D341Med (cell line): ENCODE measurements at regions not wholly inside any gene's neighbourhood (a gene's known extent, or its start where the extent isn't known, plus 50 kb on each side); places are given as distances from the start of the nearest gene placed in this dataset.
"Not testable (repeated sequence)": the region's sequence is repeated elsewhere in the genome, so short reads cannot be mapped to it uniquely, and the experiment has no call there.

Experiments
- DNase-seq: peaks from one replicate; pipeline ENCODE4 v3.0.0; 2012; ENCODE audit warnings: low spot score

DNA sequence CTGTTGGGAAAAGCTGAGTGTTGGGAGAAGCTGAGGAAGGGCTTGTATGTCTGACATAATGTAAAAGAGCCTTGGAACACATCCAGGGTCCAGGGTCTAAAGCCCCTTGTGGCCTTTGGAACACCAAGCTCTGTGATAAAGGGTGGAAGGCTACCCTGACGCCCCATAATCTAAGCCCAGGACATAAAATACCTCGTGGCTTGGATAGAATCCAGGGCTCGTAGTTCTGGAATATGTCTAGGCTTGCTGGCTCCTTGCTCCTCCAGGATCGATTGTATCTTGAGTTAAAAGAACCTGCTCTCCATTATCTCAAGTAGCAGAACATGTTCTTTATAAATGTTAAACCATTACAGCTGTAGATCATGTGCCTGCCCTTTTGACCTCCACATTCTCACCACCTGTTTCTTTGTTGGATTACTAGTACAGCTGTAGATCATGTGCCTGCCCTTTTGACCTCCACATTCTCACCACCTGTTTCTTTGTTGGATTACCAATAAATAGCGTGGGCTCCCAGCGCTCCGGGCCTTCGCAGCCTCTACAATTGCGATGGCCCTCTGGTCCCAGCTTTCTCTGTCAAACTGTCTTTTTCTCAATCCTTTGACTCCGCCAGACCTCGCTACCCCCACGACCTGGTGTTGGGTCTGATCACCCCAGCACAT, 246.9 kb upstream of the KCNH7 start:
- DNase-seq: not testable (repeated sequence)

DNA sequence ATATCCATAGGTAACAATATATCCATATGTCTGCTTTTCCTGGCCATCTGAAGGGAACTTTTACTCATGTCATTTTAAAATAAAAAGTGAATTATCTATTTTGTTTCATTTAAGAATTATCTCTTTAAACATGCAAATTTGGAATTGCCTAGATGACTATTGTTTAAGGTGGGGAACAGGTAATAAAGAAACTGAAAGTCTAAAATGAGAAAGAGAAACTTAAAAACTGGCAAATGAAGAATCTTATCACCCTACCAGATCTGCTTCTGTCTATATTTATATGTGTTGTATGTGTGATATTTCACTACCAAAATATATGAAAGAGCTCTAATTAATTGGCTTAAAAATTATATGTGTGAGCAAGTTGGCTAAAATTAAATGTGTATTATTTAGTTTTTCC, 243.2 kb upstream of the KCNH7 start:
- DNase-seq: no peak

DNA sequence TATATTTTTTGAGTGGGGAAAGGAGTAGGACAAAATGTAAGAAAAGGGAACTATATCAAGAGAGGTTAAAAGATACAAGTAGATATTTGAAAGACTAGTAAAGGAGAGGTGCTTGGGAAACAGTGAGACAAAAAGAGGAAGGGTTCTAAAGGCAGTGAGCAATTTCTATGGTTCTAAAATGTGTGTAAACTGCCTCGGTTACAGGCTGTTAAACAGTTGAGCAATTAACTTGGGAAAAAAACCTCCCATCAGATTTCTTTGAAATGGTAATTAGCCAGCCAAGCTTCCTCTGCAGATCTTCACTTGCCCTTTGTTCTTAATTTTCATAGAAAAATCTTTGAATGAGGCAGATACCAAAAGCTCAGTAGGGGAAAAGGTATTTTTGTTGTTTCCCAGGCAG, 238.7 kb upstream of the KCNH7 start:
- DNase-seq: no peak

DNA sequence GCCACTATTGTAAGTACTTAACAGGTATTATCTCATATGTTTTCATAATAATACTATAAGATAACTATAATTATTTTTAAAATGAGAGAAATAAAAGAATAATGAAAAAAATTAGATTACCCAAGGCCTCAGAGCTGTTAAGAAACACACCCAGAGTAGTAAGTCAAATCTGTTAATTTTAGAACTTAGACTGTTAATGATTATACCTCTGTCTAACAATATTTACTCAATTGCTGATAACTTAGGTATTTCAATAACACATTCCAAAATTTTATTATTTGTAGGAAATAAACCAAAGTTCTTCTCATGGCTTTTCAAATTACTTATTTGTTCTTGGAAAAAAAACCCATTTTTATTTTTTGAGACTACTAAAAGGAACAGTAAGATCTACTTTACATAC, 227.5 kb upstream of the KCNH7 start:
- no peak for DNase-seq

DNA sequence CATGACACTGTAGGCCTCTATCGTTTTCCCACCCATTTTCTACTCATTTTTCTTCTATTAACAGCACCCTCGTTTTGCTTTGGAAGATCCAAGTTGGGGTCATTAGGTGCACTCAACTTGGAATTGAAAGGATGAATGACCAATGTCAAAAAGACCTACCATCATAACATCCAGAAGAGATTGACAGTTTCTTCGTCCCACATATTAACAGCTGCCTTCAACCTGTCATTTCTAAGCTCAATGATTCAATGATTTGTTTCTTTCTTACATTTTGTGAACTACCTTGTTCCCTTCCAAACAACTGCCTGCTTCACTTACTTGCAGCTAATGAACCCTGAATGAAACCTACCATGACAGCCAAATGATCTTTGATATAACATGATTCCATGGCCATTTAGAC, 224.0 kb upstream of the KCNH7 start:
- DNase-seq: no peak

DNA sequence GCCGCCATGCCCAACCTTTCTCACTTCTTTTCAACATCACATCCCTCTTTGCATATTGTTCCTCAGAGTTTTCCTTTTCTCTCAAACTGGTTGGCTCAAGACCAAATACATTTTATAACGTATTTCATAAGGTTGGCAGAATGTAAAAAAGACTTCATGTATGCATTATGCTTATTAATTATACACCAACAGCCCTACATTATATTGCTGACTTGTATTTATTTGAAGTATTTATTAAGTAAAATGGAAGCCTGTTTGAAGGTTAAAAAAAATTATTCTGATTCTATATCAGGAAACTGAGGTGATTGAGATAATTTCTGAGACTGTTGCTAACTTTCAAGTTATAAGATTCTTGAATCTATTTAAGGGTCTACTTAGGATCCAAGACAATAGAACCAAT, 208.0 kb upstream of the KCNH7 start:
- DNase-seq: no peak

DNA sequence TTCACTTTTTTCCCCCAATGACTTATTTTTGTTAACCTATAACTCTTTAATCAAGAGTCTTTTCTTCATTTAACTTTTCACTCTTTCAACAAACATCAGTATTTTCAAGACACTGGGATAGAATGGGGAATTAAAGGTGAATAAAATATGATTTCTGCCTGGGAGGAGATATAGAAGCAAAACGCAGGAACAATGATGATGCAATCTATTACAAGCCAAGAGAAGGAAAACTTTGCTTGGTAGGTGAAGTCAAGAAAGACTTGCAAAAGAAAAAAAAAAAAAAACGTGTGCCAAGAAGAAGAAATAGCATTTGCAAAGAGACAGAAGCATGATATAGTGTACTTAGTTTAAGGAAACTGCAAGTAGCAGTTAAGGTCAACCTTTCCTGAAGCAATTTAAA, 207.3 kb upstream of the KCNH7 start:
- DNase-seq: no peak

DNA sequence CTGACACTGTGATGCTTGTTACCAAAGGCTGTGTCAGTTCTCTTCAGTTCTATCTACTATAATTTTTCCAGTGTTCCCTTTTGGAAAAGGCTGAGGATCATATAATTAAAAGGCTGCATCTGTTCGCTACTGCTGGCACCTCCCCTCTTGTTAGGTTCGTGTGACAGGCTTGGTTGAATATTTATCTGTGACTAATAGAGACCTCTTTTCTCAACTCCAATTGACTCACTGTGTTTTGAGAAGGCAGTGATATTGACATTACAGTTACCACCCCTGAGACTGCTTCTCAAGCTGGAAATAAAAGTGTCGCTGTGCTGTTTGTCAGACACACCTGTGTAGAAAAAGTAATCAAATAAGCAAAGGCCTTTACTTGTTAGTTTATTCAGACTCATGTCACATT, 205.5 kb upstream of the KCNH7 start:
- DNase-seq: no peak

DNA sequence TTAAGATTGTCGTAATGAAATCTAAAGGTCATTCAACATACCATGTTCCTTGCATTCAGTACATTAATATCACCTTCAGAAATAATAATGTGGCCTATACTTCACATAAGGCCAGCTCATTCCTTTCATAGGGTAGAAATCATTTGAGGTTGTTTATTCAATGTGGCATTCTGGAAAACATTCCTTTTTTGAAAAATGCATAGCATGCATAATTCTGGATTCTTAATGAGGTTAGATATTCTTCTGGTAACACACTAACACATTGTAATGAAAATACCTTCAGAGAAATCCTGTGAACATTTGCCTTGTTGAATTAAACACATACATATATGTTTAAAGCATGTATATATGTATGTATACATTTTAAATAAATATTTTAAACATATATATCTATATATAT, 204.6 kb upstream of the KCNH7 start:
- DNase-seq: no peak

DNA sequence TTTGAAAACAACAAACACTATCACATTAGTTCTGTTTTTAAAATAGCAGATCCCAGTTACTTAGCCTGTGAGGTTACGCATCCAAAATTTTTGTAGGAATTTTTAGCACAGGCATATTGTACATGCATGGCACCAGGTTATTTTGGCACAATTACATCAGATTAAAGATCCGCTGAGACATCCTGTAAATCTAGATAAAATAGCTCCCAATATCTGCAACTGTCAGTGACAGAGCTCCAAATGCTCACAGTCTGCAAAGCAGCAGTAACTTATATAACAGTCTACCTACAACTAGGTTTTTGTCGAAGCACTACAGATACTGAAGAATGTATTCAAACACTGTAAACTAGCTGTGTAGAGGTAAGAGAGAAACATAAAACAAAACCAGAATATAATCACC, 200.7 kb upstream of the KCNH7 start:
- no peak for DNase-seq

DNA sequence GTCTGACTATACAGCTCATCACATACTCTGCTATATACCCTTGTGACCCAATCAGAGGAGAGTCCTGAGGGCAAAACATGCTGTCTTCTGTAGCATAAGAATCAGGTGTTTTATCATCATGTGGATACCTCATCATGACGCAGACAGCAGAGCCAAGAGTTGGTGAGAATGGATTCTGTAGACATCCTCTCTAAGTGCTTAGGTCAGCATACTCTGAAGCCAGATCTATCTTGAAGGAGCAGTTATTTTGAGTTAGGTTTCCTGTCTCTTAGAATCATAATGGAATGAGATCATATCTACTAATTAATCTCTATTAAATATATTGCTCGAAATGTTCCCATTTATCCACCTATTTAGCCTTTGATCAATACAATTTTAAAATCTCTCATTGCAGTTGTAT, 190.2 kb upstream of the KCNH7 start:
- no peak for DNase-seq

DNA sequence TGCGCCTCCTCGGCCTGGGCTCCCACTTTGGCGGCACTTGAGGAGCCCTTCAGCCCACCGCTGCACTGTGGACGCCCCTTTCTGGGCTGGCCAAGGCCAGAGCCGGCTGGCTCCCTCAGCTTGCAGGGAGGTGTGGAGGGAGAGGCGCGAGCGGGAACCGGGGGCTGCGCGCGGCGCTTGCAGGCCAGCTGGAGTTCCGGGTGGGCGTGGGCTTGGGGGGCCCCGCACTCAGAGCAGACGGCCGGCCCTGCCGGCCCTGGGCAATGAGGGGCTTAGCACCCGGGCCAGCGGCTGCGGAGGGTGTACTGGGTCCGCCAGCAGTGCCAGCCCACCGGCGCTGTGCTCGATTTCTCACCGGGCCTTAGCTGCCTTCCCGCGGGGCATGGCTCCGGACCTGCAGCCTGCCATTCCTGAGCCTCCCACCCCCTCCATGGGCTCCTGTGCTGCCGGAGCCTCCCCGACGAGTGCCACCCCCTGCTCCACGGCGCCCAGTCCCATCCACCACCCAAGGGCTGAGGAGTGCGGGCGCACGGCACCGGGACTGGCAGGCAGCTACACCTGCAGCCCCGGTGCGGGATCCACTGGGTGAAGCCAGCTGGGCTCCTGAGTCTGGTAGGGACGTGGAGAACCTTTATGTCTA, 187.7 kb upstream of the KCNH7 start:
- DNase-seq: not testable (repeated sequence)

DNA sequence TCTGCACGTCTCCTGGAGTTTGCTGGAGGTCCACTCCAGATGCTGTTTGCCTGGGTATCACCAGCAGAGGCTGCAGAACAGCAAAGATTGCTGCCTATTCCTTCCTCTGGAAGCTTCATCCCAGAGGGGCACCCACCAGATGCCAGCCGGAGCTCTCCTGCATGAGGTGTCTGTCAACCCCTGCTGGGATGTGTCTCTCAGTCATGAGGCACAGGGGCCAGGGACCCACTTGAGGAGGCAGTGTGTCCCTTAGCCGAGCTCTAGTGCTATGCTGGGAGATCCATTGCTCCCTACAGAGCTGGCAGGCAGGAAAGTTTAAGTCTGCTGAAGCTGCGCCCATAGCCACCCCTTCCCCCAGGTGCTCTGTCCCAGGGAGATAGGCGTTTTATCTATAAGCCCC, 178.3 kb upstream of the KCNH7 start:
- not testable (repeated sequence) for DNase-seq

DNA sequence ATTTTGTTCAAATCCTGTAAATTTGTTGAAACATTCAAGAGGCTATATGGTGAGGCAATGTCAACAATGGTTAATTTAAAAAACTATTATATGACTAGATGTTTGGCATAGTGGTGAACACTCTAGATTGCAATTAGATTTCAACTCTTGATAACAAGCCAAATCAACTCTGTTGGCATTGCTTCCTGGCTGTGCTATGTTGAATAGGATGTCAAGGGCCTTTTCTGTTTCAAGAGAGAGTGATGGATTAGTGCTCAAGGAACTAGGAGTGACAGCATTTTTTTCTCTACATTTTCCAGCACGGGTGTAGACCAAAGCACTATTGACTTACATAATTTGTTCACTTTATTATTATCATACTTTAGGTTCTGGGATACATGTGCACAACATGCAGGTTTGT, 172.4 kb upstream of the KCNH7 start:
- no peak for DNase-seq

DNA sequence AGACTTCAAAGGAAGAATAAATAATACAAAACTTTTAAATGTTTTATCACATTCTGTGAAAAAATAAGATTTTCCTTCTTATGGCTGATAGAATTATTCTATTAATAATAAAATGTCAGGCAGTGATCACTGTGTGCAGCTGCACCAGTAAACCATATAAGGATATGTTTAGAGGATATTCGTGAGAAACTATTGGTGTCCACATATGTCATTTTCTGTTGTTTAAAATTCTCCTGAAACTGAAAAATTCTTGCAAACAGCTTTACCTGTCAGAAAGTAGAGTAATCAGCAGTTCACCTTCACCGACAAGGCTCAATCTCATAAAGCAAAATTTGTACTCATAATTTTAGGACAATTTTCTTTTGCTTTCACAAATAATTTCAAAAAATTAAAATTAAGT, 170.1 kb upstream of the KCNH7 start:
- DNase-seq: no peak

DNA sequence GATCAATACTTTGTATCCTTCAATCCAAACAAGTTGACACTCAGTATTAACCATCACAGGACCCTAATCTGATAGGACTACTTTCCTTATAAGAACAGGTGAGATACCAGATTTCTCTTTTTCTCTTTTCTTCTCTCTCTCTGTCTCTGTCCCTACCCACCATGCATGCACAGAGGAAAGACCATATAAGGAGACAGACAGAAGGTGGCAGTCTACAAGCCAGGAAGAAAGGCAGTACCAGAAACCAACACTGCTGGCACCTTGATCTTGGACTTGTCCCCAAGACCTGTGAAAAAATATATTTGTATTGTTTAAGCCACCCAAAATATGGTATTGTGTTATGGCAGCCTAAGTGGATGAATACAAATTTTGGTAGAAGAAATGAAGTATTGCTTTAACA, 156.2 kb upstream of the KCNH7 start:
- no peak for DNase-seq

DNA sequence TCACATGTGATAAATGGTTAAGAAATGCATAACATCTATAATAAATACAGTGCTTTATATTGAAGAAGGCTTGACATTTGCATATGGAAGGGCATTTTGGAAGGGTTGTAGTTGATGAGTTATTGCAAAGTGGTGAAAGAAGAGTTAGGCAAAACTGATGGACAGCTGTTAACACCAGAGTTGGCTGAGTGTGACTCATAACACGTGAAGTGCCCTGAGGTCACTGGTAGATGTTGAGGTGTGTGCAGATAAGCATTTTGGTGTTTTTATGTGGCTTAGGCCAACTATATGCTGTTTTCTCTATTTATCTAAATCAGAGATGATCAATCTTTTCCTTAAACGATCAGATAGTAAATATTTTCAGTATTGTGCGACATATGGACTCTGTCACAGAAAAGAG, 154.3 kb upstream of the KCNH7 start:
- DNase-seq: no peak

DNA sequence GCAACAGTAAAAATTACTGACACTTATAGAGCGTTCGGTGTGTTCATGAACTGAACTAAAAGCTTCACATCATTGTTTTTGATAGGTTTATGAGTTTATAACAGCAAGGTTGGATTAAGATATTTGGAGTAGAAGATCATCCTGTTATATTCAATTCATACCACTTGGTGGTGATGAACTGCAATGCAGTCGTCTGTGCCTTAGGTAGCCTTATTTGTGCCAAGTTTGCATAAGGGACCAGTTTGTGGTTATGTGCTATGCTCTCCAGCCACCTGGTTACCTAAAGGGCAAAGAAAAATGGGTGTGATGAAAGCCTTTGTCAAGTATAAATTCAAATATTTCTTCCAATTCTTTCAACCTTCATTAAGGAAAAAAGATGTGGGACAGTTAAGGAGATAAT, 150.9 kb upstream of the KCNH7 start:
- no peak for DNase-seq

DNA sequence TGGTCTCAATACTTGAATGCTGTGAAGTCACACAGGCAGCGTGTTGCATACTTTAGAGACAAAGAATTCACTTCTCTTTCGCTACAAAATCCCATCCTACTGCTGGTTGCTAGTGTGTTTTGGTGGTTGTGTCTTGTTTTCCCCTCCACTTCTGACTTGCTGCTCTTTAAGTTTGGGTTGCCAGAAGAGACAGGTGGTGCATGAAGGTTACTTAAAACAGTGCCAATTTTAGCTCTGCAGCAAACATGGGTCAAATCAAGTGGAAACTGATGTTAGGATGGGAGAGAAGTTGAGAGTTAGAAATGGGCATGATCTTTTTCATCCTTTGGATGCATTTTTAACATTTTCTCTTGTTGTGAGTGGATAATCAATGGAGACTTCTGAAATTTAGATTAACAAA, 136.2 kb upstream of the KCNH7 start:
- DNase-seq: no peak

DNA sequence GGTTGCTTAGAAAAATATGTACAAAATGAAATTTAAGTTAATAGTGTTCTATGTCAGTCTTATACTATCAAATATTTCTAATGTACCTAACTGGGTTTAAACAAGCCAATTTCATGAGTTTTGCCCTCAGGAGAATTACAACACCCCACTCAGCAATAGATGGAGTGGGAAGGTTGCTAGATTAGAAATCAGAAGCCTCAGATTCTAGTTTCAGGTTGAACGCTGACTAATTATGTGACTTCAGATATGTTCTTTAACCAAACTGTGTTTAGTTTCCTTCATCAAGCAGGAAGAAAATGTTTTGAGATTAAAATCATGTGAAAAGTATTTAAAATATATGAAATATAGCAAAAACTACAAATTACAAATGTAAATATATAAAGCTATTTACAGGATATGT, 133.8 kb upstream of the KCNH7 start:
- no peak for DNase-seq

DNA sequence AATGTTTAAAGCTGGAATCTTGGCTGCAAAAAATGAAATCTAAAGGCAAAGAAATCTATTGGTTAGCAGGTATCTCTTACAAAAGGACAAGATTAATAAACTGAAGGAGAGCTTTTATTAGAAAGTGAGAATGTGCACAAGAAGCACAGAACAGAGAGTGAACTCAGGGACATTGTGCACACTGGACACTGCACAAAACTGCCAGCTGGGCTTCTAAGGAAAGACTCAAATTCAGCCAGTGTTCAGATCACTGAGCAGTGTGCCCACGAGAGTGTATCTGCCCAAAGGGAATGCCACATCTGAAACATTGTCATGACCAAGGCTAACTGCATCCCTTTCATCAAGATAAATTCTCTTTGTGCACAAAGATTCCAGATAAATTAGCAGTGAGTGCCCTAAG, 129.7 kb upstream of the KCNH7 start:
- no peak for DNase-seq

DNA sequence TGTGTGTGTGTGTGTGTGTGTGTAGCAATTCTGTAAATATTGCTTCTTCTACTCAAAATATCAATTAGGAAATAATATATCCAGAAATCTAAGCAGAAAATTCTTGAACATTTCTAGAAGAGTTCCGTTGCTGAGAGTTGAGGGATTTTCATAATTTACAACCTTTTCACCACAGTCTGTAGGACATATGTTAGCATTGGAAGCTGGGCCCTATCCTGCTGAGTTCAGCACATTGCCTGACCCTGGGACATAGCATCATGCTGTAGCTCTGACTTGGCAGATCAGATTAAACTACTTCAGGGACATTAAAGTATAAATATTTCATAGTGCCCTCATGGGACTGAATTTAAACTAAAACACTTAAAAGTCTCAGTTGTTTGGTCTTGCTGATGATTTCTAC, 129.2 kb upstream of the KCNH7 start:
- no peak for DNase-seq

DNA sequence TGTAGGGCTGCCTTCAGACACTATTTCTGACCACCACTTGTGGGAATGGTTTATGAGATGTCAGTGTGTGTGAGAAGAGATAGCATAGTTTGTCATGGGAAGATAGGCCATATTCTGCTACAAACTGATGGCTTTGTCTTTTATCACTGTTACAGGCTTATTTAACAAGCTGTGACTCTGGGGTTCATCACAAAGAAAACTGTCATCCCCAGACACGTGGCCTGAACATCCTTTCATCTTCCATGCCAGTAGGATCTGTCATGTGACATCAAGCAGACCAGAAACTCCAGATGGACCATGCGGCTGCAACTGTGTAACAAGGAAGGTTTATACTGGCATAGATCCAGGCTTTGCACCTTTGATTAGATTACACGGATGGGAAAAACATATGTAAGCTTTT, 128.6 kb upstream of the KCNH7 start:
- no peak for DNase-seq

DNA sequence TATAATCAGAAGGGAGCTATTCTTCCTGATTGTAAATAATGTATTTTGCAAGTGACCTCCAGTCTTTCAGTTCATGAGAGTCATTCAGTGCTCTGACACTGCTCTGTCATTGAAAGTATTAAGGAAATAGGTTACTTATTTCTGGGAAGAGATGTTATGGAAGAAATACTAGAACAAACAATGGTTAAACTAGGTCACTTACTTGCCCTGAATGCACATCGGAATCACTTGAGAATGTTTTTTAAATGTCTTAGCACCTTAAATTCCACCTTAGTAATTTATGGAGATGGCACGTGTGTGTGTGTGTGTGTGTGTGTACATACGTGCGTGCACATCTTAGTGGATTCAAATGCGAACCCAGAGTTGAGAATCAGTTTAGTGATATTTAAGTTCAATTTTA, 126.6 kb upstream of the KCNH7 start:
- DNase-seq: no peak
